AG04450 (cell line): ENCODE measurements at regions not wholly inside any gene's neighbourhood (a gene's known extent, or its start where the extent isn't known, plus 50 kb on each side); places are given as distances from the start of the nearest gene placed in this dataset.

ENCODE experiments used
- CTCF ChIA-PET: fragments of 300-600, 350-600 bp; formaldehyde crosslinking; extraction: SDS; loops from one replicate; lab custom pipeline; 2022; ENCODE audit warnings: antibody characterized with exemption, inconsistent platforms; lab: Charles Lee
- POLR2A ChIA-PET: fragments of 350-600 bp; formaldehyde crosslinking; extraction: SDS; loops from one replicate; lab custom pipeline; 2021; ENCODE audit warnings: antibody characterized with exemption, inconsistent platforms; lab: Yijun Ruan, JAX
- DNase-seq: peaks from one replicate; pipeline ENCODE4 v3.0.0-alpha.2; 2011; ENCODE audit warnings: low read depth, low spot score
- H3K27ac ChIP-seq: one replicate; pipeline ENCODE4 v1.5.1; 2012; ENCODE audit warnings: low read depth, low read length, control low read depth
- H3K27me3 ChIP-seq: one replicate; pipeline ENCODE4 v1.6.0; 2012; ENCODE audit warnings: low read length; ENCODE audit not compliant: control insufficient read depth, insufficient read depth
- H3K4me3 ChIP-seq: 2 replicates; pipeline ENCODE4 v1.5.1; 2011; ENCODE audit warnings: mild to moderate bottlenecking, low read depth, low read length, control low read depth
- H3K9me3 ChIP-seq: 2 replicates; pipeline ENCODE4 v1.5.1; 2012; ENCODE audit warnings: low read length; ENCODE audit not compliant: control insufficient read depth, insufficient read depth
- TF ChIP-seq, protein P1 (sequence below): IDR thresholded peaks from 2 replicates; pipeline ENCODE4 v1.5.1; 2011; ENCODE audit warnings: low read depth, low read length, control low read depth, inconsistent platforms

DNA sequence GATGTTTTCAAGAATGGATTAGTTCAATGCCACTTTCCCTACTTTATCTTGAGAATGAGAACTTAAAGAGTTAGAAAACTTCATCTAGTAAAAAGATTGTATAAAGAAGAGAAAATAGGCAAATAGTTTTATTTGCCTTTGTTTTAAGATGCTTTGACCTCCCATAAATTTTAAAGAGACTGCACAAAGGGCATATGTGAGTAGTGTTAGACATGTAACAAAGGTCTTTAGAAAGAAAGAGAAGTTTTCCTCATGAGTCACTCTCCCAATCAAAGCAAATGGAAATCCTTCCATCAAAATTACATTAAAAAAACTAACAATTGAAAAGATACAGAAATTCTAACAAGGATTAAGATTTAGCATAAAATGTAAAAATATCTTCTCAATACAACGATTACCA lies 381.8 kb upstream of the KIF2A start:
- Histone ChIP-seq H3K9me3 (no peaks in the 10 kb centered on the region), H3K4me3 (no peak overlapping the region), H3K27me3 (no peaks in the 10 kb centered on the region), H3K27ac (no peak overlapping the region)
- ChIA-PET POLR2A (no interaction called here), CTCF (no interaction called here)
- TF ChIP-seq, protein P1, sequence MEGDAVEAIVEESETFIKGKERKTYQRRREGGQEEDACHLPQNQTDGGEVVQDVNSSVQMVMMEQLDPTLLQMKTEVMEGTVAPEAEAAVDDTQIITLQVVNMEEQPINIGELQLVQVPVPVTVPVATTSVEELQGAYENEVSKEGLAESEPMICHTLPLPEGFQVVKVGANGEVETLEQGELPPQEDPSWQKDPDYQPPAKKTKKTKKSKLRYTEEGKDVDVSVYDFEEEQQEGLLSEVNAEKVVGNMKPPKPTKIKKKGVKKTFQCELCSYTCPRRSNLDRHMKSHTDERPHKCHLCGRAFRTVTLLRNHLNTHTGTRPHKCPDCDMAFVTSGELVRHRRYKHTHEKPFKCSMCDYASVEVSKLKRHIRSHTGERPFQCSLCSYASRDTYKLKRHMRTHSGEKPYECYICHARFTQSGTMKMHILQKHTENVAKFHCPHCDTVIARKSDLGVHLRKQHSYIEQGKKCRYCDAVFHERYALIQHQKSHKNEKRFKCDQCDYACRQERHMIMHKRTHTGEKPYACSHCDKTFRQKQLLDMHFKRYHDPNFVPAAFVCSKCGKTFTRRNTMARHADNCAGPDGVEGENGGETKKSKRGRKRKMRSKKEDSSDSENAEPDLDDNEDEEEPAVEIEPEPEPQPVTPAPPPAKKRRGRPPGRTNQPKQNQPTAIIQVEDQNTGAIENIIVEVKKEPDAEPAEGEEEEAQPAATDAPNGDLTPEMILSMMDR = no peak
- no peak for DNase-seq

DNA sequence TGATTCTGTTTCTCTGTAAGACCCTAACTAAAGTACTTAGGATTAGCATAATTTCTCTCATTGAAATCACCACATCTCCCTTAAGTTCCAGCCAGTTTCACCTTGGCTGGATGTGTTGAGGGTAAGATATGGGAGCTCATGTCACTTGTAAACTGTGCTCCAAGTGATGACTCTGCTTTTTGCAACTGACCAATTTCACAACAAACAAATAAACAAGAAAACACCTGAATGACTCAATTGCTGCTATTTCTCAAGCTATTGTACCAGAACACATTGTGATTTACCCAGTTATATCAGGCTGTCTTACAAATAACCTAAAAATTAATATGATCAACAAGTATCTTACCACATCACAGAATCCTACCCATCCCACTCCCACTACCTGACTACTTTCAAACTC lies 379.1 kb upstream of the KIF2A start:
- Histone ChIP-seq H3K9me3 (no peaks in the 10 kb centered on the region), H3K27me3 (no peaks in the 10 kb centered on the region), H3K27ac (no peak overlapping the region), H3K4me3 (no peak overlapping the region)
- DNase-seq = no peak
- CTCF ChIA-PET = no interaction called here
- POLR2A ChIA-PET = no interaction called here
- TF ChIP-seq, protein P1 = no peak

DNA sequence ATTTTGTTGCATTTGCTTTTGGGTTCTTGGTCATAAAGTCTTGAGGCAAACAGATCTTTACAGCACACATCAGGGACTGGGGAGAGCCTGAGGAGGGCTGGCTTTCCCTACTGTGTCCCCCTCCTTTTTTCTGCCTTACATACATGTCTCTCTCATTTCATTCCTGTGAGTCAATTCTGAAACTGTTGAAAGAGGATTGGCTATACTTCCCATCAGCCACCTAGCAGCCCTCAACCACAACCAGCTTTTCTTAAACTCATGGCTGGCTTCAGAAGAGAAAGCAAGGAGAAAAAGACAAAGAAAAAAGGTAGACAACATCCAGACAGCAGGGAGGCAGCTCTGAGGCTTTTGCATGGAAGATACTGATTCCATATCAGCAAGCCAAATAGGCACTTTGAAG lies 374.8 kb upstream of the KIF2A start:
- DNase-seq = no peak
- H3K9me3 ChIP-seq = no peaks in the 10 kb centered on the region
- TF ChIP-seq, protein P1 = no peak
- ChIA-PET POLR2A (no interaction called here), CTCF (no interaction called here)
- no peak overlapping the region for H3K4me3 ChIP-seq
- H3K27me3 ChIP-seq = no peaks in the 10 kb centered on the region
- no peak overlapping the region for H3K27ac ChIP-seq

DNA sequence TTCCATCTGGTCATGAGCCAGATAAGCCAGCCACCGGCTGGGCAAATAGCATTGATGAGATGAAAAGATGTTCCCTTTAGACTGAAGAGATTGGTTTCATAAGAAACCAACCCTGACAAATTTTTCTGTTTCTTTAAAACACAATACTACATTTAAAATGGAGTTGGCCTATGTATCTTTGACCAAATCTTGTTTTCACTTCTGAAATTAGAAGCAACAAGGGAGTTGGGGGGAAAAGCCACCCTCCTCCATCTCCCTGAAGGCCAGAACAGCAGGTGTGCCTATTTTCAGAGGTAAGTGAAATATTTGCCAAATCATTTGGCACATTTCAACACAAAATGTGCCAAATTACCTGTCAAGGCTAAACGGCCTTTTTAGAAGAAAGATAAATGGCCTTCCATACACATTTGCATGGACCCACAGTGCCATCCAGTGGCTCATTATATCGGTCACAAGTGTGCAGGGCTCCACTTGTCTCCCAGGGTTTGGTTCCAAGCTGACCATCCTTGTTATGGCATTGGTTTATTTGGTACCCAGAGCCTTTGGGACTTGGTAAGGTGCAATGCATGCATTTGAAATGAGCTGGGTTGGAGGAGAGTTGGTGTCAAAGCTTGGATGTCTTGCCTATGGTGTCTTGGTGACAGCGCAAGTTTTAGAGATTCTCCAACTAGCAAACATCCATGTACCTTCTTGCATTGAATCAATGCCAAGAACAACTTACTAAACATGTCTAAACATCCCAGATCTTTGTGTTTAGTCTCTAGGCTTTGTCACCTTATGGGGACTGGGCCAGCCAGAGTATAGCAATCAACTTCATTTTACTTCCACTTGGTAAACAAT lies 372.0 kb upstream of the KIF2A start:
- TF ChIP-seq, protein P1 = peak; percentile 48
- POLR2A ChIA-PET = no interaction called here
- peak; percentile 1 for DNase-seq
- CTCF ChIA-PET = interaction anchor here (0.6 to 3.6 kb wide), 6 partner anchors 48 to 1933 kb away, joined by 3 to 20 read pairs (median 3); no protein-coding TSS in a partner anchor
- H3K27ac ChIP-seq = no peak overlapping the region
- no peak overlapping the region for H3K4me3 ChIP-seq
- H3K27me3 ChIP-seq = no peaks in the 10 kb centered on the region
- H3K9me3 ChIP-seq = no peaks in the 10 kb centered on the region

DNA sequence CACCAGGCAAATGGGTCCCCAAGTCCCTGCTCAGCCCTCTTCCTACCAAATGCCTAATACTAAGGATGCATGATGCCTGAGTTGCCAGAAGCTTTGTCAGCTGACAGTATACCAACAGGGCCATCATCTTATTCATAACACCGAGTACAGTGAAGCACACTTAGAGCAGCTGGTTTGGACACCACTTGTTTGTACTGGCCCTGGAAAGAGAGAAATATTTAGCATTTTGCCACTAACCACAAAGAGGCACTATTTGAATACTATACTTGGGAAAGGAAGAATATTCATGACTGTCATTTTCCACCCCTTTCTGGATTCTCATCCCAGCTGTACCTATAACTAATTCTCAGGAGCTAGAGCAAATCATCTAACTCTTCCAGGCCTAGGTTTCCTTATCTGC lies 364.4 kb upstream of the KIF2A start:
- no peak overlapping the region for H3K27ac ChIP-seq
- POLR2A ChIA-PET = no interaction called here
- no peaks in the 10 kb centered on the region for H3K9me3 ChIP-seq
- CTCF ChIA-PET = no interaction called here
- DNase-seq = no peak
- no peaks in the 10 kb centered on the region for H3K27me3 ChIP-seq
- TF ChIP-seq, protein P1 = no peak
- no peak overlapping the region for H3K4me3 ChIP-seq
